Smooth muscle cell of the brain vasculature (primary cell): ENCODE measurements at regions not wholly inside any gene's neighbourhood (a gene's known extent, or its start where the extent isn't known, plus 50 kb on each side); places are given as distances from the start of the nearest gene placed in this dataset.
A peak's percentile ranks its signal among the peaks of the same experiment; 100 is the strongest.
"Not testable (repeated sequence)": the region's sequence is repeated elsewhere in the genome, so short reads cannot be mapped to it uniquely, and the experiment has no call there.

ENCODE experiments used
- DNase-seq: peaks from one replicate; pipeline ENCODE4 v3.0.0-alpha.2; 2012; ENCODE audit warnings: low read depth, low spot score

GRCh38 chr12:75805320-75805719, 226.3 kb downstream of the PHLDA1 start:
- no peak for DNase-seq

- DNase-seq: no peak
Observed at GRCh38 chr12:75798136-75798926, 233.2 kb downstream of the PHLDA1 start.

GRCh38 chr12:75795125-75795524, 236.5 kb downstream of the PHLDA1 start:
- no peak for DNase-seq

DNA sequence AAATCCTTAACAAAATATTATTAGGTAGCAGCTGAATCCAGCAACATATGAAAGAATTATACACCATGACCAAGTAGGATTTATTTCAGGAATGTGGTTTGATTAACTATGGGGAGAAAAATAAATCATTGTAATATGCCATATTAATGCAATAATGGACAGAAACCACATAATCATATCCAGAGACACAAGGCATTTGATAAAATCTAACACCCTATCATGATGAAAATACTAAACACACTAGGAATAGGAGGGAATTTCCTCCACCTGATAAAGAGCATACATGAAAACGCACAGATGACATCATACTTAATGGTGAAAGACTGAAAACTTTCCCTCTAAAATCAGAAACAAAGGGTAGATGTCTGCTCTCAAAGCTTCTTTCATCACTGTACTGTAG, 238.9 kb downstream of the PHLDA1 start:
- DNase-seq: no peak

GRCh38 chr12:75790219-75790618, 241.4 kb downstream of the PHLDA1 start:
- DNase-seq: no peak

DNA sequence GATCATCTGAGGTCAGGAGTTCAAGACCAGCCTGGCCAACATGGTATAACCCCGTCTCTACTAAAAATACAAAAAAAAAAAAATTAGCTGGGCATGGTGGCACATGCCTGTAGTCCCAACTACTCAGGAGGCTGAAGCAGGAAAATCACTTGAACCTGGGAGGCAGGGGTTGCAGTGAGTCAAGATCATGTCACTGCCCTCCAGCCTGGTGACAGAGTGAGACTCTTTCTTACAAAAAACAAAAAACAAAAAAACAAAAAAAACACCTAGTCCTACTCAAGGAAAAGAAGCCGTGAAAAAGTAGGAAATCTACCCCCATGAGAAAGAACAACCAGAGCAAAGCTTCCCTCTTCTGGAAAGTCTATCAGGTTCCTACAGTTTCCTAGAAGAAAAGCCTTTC, 244.4 kb downstream of the PHLDA1 start:
- DNase-seq: not testable (repeated sequence)

GRCh38 chr12:75786070-75786469, 245.5 kb downstream of the PHLDA1 start:
- no peak for DNase-seq

DNA sequence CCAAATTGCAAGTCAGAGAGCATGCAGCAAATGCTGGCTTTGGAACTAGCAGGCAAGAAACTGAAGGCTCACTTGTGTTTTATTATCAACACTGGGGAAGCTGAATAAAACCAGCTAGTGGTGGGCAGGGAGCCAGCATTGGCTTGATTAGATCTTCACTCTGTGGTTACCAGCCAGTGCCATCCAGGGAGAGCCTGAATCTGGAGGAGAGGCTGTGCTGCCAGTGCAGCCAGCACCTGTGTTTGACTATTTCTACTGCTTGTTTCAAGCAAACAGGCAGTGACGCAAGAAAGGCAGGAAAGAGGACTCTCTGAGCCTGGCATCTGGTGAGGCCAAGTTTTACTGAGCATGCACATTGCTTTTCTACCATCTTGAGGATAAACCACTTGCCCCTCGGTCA, 247.0 kb downstream of the PHLDA1 start:
- DNase-seq: no peak

GRCh38 chr12:75783093-75783877, 248.3 kb downstream of the PHLDA1 start:
- DNase-seq: peak; percentile 74

- no peak for DNase-seq
Observed at GRCh38 chr12:75782069-75782581, 249.5 kb downstream of the PHLDA1 start.

- DNase-seq: no peak
Observed at GRCh38 chr12:75781532-75782046, 250.0 kb downstream of the PHLDA1 start.

GRCh38 chr12:75779891-75780496, 251.6 kb downstream of the PHLDA1 start:
- no peak for DNase-seq

DNA sequence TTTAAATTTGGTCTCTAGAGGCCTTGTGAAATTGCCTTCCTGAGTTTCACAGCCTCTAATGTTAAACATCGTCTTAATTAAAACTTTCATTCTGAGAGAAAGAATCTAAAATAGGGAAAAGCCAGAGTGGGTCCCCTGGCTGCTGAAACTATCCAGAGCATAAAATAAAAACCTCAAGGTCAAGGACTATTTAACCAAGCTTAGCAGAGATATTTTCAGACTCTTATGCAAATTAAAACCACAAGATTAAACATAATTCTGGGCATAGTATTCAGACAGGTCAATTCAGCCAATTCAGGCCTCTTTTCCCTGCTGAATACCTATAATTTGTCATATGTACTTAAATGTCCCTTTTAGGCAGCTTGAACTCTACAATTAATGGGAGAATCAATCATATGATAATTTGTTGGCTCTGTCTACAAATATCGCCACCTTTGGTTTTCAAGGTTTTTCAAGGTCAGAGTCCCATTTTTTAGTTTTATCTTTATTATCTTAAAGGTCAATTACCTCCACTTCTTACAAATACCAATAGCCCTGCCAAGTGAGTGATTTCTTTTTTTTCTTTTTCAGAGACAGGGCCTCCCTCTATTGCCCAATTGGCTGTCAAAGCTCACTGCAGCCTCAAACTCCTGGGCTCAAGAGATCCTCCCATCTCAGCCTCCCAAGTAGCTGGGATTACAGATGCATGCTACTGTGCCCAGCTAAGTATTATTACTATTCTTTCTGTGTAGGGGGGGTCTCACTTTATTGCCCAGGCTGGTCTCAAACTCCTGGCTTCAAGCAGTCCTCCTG, 257.1 kb downstream of the PHLDA1 start:
- no peak for DNase-seq

DNA sequence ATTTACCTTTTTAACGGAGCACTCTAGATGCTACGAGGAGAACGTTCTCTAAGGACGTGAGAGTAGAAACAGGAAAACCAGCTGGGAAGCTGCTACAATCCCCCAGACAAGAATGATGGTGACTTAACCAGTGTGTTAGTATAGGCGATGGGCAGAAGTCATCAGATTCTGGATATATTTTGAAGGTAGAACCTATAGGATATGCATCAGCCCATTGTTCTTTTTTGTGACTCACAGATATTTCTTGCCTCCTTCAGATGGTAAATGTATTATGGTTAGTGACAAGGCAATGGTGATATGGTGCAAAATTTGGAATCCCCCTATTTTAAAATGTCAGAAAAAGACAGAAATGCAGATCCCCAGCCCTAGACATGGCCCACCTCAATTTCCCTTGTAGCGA, 258.2 kb downstream of the PHLDA1 start:
- DNase-seq: no peak

- no peak for DNase-seq
Observed at GRCh38 chr12:75771023-75771422, 259.6 kb upstream of the KRR1 start.

DNA sequence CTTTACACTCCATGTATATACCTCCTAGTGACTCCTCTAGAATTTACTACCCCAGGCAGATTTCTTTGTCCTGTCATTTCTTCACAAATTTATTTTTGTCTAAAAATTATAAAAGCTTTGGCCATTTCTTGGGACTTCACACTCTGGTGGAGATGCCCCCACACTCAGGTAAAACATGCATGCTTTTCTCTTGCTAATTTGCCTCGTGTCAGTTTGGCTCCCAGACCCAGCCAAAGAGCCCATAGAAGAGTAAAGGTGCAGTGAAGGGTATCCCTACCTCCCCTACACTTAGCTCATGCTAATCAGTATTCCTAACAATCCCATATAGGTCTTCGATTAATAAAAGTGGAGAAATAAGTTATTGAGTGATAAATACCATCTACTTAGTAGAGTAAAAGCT, 256.5 kb upstream of the KRR1 start:
- no peak for DNase-seq

DNA sequence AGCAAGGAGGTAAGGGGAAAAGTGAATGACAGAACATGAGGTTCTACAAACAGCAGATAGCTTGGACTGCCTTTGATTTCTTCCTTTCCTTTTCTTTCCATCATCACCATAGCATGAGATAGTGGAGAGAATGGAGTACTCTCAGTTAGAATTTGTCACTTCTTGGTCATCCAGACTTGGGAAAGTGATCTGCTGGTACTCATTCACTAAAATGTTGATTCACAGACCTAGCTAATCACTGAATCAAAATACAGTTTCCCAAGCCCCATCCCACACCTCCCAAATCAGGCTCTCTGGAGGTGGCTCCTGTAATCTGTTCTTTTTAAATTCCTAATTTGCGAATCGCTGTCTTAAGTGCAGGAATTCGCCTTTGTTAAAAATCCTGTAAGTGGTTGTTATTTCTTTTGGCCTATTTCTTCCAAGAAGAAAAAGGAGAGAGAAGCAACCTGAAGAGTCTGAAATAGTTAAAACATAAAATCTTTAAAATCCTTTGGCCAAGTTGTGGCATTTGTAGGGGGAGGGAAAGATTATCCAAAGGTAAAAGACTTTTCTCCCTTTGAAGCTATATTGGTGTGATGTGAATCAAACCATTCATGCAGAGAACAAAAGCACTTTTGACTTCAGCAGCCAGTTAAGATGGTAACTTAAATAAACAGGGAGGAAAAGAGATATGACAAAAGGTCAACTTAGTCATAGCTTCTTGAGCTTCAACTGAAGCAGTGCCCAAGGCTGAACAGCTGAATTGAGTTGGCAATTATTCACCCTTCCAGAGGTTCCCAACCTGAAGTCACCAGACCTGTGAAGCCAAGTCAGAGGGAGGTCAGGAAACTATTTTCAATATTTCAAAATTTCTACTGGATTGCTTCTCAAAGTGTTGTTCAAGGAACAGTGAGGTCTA, 255.1 kb upstream of the KRR1 start:
- peak; percentile 33 for DNase-seq

DNA sequence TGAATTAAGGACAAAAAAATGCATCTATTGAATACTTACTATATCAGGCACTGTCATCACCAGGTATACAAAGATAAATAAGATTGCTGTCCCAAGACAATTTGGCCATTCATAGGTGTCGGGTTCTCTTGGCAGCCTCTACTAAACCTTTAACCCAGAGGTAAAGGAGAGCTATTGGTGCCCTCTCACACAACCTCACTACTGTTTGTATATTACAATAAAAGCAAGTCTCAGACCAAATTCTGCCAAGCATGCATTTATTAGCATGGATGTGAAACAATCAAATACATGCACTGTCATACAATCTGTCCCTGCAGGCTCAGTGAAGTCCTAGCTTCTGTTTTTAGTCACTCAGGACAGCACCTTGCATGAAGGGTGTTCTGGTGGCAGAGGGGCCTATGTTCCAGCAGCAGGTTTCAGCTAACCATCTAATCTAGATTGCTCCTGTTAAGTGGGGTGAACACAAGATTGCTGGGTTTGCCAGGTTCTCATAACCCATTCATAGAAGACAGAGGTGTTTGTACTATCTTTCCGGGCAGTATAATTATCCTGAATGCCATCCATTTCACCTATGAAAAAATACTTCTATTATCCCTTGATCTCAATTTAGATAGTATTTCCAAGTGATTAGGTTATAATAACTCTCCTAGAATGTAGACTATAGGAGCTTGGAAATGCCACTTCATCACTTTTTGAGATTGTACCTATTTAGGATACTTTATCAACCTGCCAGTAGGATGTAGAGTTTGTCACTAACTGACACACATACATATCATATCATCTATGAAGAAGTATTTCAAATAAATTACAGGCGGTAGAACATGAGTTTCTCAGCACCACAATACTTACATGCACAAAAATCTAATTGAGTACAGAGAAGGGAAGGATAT, 254.0 kb upstream of the KRR1 start:
- no peak for DNase-seq
